ENCODE measurements at regions not wholly inside any gene's neighbourhood (a gene's known extent, or its start where the extent isn't known, plus 50 kb on each side); places are given as distances from the start of the nearest gene placed in this dataset.

GRCh38 chr12:92987362-92987761 lies 58.3 kb upstream of the EEA1 start:
- H3K27me3 ChIP-seq (ENCODE audit: control insufficient read depth in 1 of 2, insufficient read depth in 2 of 2, low read length in 2 of 2), result no peaks in the 10 kb centered on the region
- H3K4me3 ChIP-seq (ENCODE audit: low read depth in 1 of 2, low read length in 2 of 2), result no peak overlapping the region
- no peaks in the 10 kb centered on the region for H3K36me3 ChIP-seq (ENCODE audit: control insufficient read depth in 1 of 2, insufficient read depth in 2 of 2, low read length in 2 of 2)
- H3K9me3 ChIP-seq (ENCODE audit: control insufficient read depth in 1 of 2, low read length in 2 of 2), result no peaks in the 10 kb centered on the region
- peak overlapping the region; percentile 23 for H3K27ac ChIP-seq (ENCODE audit: low read depth, low read length)
- peaks cover 14 to 15% of the 10 kb centered on the region in 2 donors for H3K4me1 ChIP-seq (ENCODE audit: control insufficient read depth in 1 of 2, insufficient read depth in 2 of 2, low read length in 2 of 2)
- H3K9ac ChIP-seq (ENCODE audit: low read depth in 1 of 2, low read length in 2 of 2), result peak overlapping the region in 1 of 2 donors; percentile 28

- H3K9me3 ChIP-seq (ENCODE audit: control insufficient read depth in 1 of 2, low read length in 2 of 2), result peaks cover 0 to 2% of the 10 kb centered on the region in 2 donors
- H3K9ac ChIP-seq (ENCODE audit: low read depth in 1 of 2, low read length in 2 of 2), result peak overlapping the region in 1 of 2 donors; percentile 28
- peaks cover 14 to 15% of the 10 kb centered on the region in 2 donors for H3K4me1 ChIP-seq (ENCODE audit: control insufficient read depth in 1 of 2, insufficient read depth in 2 of 2, low read length in 2 of 2)
- peak overlapping the region; percentile 23 for H3K27ac ChIP-seq (ENCODE audit: low read depth, low read length)
- no peaks in the 10 kb centered on the region for H3K27me3 ChIP-seq (ENCODE audit: control insufficient read depth in 1 of 2, insufficient read depth in 2 of 2, low read length in 2 of 2)
- H3K36me3 ChIP-seq (ENCODE audit: control insufficient read depth in 1 of 2, insufficient read depth in 2 of 2, low read length in 2 of 2), result no peaks in the 10 kb centered on the region
- no peak overlapping the region for H3K4me3 ChIP-seq (ENCODE audit: low read depth in 1 of 2, low read length in 2 of 2)
These were observed 58.9 kb upstream of the EEA1 start for GRCh38 chr12:92987846-92988621.

GRCh38 chr12:92988622-92989130 lies 59.6 kb upstream of the EEA1 start:
- Histone ChIP-seq H3K36me3 (ENCODE audit: control insufficient read depth in 1 of 2, insufficient read depth in 2 of 2, low read length in 2 of 2) (no peaks in the 10 kb centered on the region), H3K27ac (ENCODE audit: low read depth, low read length) (no peak overlapping the region), H3K9ac (ENCODE audit: low read depth in 1 of 2, low read length in 2 of 2) (no peak overlapping the region), H3K27me3 (ENCODE audit: control insufficient read depth in 1 of 2, insufficient read depth in 2 of 2, low read length in 2 of 2) (no peaks in the 10 kb centered on the region), H3K4me1 (ENCODE audit: control insufficient read depth in 1 of 2, insufficient read depth in 2 of 2, low read length in 2 of 2) (peaks cover 14 to 15% of the 10 kb centered on the region in 2 donors), H3K9me3 (ENCODE audit: control insufficient read depth in 1 of 2, low read length in 2 of 2) (peaks cover 0 to 4% of the 10 kb centered on the region in 2 donors), H3K4me3 (ENCODE audit: low read depth in 1 of 2, low read length in 2 of 2) (no peak overlapping the region)

- Histone ChIP-seq H3K4me1 (ENCODE audit: control insufficient read depth in 1 of 2, insufficient read depth in 2 of 2, low read length in 2 of 2) (peaks cover 14 to 15% of the 10 kb centered on the region in 2 donors), H3K4me3 (ENCODE audit: low read depth in 1 of 2, low read length in 2 of 2) (no peak overlapping the region), H3K27ac (ENCODE audit: low read depth, low read length) (no peak overlapping the region), H3K27me3 (ENCODE audit: control insufficient read depth in 1 of 2, insufficient read depth in 2 of 2, low read length in 2 of 2) (no peaks in the 10 kb centered on the region), H3K9me3 (ENCODE audit: control insufficient read depth in 1 of 2, low read length in 2 of 2) (peaks cover 0 to 4% of the 10 kb centered on the region in 2 donors), H3K36me3 (ENCODE audit: control insufficient read depth in 1 of 2, insufficient read depth in 2 of 2, low read length in 2 of 2) (no peaks in the 10 kb centered on the region), H3K9ac (ENCODE audit: low read depth in 1 of 2, low read length in 2 of 2) (no peak overlapping the region)
These were observed 60.8 kb upstream of the EEA1 start for GRCh38 chr12:92989715-92990484.

DNA sequence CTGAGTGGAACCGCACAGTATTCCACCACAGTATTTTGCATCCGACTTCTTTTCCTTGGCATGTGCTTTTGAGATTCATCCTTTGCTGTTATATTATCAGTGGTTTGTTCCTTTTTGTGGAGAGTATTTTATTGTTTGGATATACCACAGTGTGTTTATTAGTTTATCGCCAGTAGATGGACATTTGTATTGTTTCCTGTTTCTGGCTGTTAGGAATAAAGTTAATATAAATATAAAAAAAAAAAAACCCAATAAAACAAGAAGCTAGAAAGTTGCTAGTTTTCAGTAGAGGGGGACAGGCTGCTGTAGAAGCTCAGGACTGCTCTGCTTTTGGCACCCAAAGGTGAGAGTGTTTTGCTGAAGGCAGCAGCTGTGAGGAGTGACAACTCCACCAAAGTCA lies 62.0 kb upstream of the EEA1 start:
- no peak overlapping the region for H3K9ac ChIP-seq (ENCODE audit: low read depth in 1 of 2, low read length in 2 of 2)

GRCh38 chr12:92992041-92992440 lies 62.9 kb upstream of the EEA1 start:
- Histone ChIP-seq H3K9me3 (ENCODE audit: control insufficient read depth in 1 of 2, low read length in 2 of 2) (peaks cover 0 to 4% of the 10 kb centered on the region in 2 donors), H3K4me1 (ENCODE audit: control insufficient read depth in 1 of 2, insufficient read depth in 2 of 2, low read length in 2 of 2) (peaks cover 14 to 15% of the 10 kb centered on the region in 2 donors), H3K36me3 (ENCODE audit: control insufficient read depth in 1 of 2, insufficient read depth in 2 of 2, low read length in 2 of 2) (no peaks in the 10 kb centered on the region), H3K4me3 (ENCODE audit: low read depth in 1 of 2, low read length in 2 of 2) (no peak overlapping the region), H3K27me3 (ENCODE audit: control insufficient read depth in 1 of 2, insufficient read depth in 2 of 2, low read length in 2 of 2) (no peaks in the 10 kb centered on the region), H3K9ac (ENCODE audit: low read depth in 1 of 2, low read length in 2 of 2) (no peak overlapping the region), H3K27ac (ENCODE audit: low read depth, low read length) (no peak overlapping the region)

More for the DNA sequence above, 62.0 kb upstream of the EEA1 start:
- Histone ChIP-seq H3K9me3 (ENCODE audit: control insufficient read depth in 1 of 2, low read length in 2 of 2) (peaks cover 0 to 4% of the 10 kb centered on the region in 2 donors), H3K27me3 (ENCODE audit: control insufficient read depth in 1 of 2, insufficient read depth in 2 of 2, low read length in 2 of 2) (no peaks in the 10 kb centered on the region), H3K36me3 (ENCODE audit: control insufficient read depth in 1 of 2, insufficient read depth in 2 of 2, low read length in 2 of 2) (no peaks in the 10 kb centered on the region), H3K27ac (ENCODE audit: low read depth, low read length) (no peak overlapping the region), H3K4me1 (ENCODE audit: control insufficient read depth in 1 of 2, insufficient read depth in 2 of 2, low read length in 2 of 2) (peaks cover 14 to 15% of the 10 kb centered on the region in 2 donors), H3K4me3 (ENCODE audit: low read depth in 1 of 2, low read length in 2 of 2) (no peak overlapping the region)

DNA sequence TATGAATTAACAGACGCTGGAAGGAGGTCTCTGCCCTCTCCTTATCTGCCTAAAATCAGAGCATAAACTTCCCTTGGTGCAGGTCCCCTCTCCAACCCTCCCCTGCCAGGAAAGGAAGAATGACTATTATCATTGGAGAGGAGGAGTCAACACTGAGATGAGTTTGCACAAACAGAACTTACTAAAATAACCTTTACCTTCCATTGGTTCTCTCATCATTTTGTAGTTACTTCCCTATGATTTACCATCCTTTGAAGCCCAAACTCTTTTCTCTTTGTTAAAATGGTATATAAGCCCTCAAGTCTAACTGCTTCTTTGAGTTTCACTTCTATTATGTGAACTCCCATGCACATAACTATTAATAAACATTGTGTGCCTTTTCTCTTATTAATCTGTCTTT lies 64.2 kb upstream of the EEA1 start:
- H3K36me3 ChIP-seq (ENCODE audit: control insufficient read depth in 1 of 2, insufficient read depth in 2 of 2, low read length in 2 of 2), result no peaks in the 10 kb centered on the region
- no peak overlapping the region for H3K4me3 ChIP-seq (ENCODE audit: low read depth in 1 of 2, low read length in 2 of 2)
- H3K27ac ChIP-seq (ENCODE audit: low read depth, low read length), result no peak overlapping the region
- no peaks in the 10 kb centered on the region for H3K27me3 ChIP-seq (ENCODE audit: control insufficient read depth in 1 of 2, insufficient read depth in 2 of 2, low read length in 2 of 2)
- H3K9ac ChIP-seq (ENCODE audit: low read depth in 1 of 2, low read length in 2 of 2), result no peak overlapping the region
- peaks cover 0 to 4% of the 10 kb centered on the region in 2 donors for H3K9me3 ChIP-seq (ENCODE audit: control insufficient read depth in 1 of 2, low read length in 2 of 2)
- peaks cover 6 to 7% of the 10 kb centered on the region in 2 donors for H3K4me1 ChIP-seq (ENCODE audit: control insufficient read depth in 1 of 2, insufficient read depth in 2 of 2, low read length in 2 of 2)

DNA sequence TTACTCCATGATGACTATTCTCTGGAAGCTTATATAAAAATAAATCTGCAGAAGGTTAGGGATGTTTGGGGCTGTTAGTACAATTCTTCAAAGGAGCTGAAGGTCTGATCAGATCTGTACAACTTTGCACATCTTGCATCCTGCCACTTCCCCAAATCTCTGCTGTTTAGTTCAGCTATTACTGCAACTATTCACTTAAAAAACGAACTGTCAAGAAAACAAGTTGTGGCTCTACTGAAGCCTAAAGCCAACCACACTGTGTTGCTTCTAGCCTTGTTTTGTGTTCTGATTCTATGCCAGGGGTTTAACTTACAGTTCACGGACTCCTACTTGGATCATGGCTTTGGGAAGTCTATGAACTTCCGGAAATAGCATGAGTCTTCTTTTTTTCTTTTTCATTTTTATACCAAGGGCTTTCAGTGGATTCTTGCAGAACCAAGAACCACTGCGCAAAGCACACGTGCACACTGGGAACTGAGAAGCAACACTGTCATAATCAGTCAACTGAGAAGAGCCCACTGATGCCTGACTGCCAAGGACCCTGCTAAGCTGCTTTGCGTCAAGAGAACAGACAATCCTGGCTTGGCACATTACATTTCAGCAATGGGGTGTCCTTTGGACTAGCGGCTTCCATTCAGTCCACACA lies 66.3 kb upstream of the EEA1 start:
- H3K9ac ChIP-seq (ENCODE audit: low read depth in 1 of 2, low read length in 2 of 2), result no peak overlapping the region
- H3K9me3 ChIP-seq (ENCODE audit: control insufficient read depth in 1 of 2, low read length in 2 of 2), result peaks cover 0 to 4% of the 10 kb centered on the region in 2 donors
- H3K4me3 ChIP-seq (ENCODE audit: low read depth in 1 of 2, low read length in 2 of 2), result no peak overlapping the region
- no peaks in the 10 kb centered on the region for H3K4me1 ChIP-seq (ENCODE audit: control insufficient read depth in 1 of 2, insufficient read depth in 2 of 2, low read length in 2 of 2)
- H3K27me3 ChIP-seq (ENCODE audit: control insufficient read depth in 1 of 2, insufficient read depth in 2 of 2, low read length in 2 of 2), result no peaks in the 10 kb centered on the region
- no peak overlapping the region for H3K27ac ChIP-seq (ENCODE audit: low read depth, low read length)
- H3K36me3 ChIP-seq (ENCODE audit: control insufficient read depth in 1 of 2, insufficient read depth in 2 of 2, low read length in 2 of 2), result no peaks in the 10 kb centered on the region

- Histone ChIP-seq H3K4me3 (ENCODE audit: low read depth in 1 of 2, low read length in 2 of 2) (no peak overlapping the region), H3K9ac (ENCODE audit: low read depth in 1 of 2, low read length in 2 of 2) (no peak overlapping the region)
These were observed 70.9 kb upstream of the EEA1 start for GRCh38 chr12:93000026-93000425.

GRCh38 chr12:93001407-93001806 lies 72.3 kb upstream of the EEA1 start:
- no peak overlapping the region for H3K27ac ChIP-seq (ENCODE audit: low read depth, low read length)
- H3K4me1 ChIP-seq (ENCODE audit: control insufficient read depth in 1 of 2, insufficient read depth in 2 of 2, low read length in 2 of 2), result no peaks in the 10 kb centered on the region
- no peaks in the 10 kb centered on the region for H3K9me3 ChIP-seq (ENCODE audit: control insufficient read depth in 1 of 2, low read length in 2 of 2)
- no peak overlapping the region for H3K4me3 ChIP-seq (ENCODE audit: low read depth in 1 of 2, low read length in 2 of 2)
- H3K27me3 ChIP-seq (ENCODE audit: control insufficient read depth in 1 of 2, insufficient read depth in 2 of 2, low read length in 2 of 2), result no peaks in the 10 kb centered on the region
- no peaks in the 10 kb centered on the region for H3K36me3 ChIP-seq (ENCODE audit: control insufficient read depth in 1 of 2, insufficient read depth in 2 of 2, low read length in 2 of 2)
- no peak overlapping the region for H3K9ac ChIP-seq (ENCODE audit: low read depth in 1 of 2, low read length in 2 of 2)

More at GRCh38 chr12:93000026-93000425, 70.9 kb upstream of the EEA1 start:
- H3K27me3 ChIP-seq (ENCODE audit: control insufficient read depth in 1 of 2, insufficient read depth in 2 of 2, low read length in 2 of 2), result no peaks in the 10 kb centered on the region
- H3K9me3 ChIP-seq (ENCODE audit: control insufficient read depth in 1 of 2, low read length in 2 of 2), result no peaks in the 10 kb centered on the region
- no peaks in the 10 kb centered on the region for H3K4me1 ChIP-seq (ENCODE audit: control insufficient read depth in 1 of 2, insufficient read depth in 2 of 2, low read length in 2 of 2)
- H3K36me3 ChIP-seq (ENCODE audit: control insufficient read depth in 1 of 2, insufficient read depth in 2 of 2, low read length in 2 of 2), result no peaks in the 10 kb centered on the region
- H3K27ac ChIP-seq (ENCODE audit: low read depth, low read length), result no peak overlapping the region

Measured in duodenal mucosa (tissue), 2 donors.